HG03439 (cell line): ENCODE measurements at regions not wholly inside any gene's neighbourhood (a gene's known extent, or its start where the extent isn't known, plus 50 kb on each side); places are given as distances from the start of the nearest gene placed in this dataset.
"Not testable (repeated sequence)": the region's sequence is repeated elsewhere in the genome, so short reads cannot be mapped to it uniquely, and the experiment has no call there.

ENCODE experiments used
- ATAC-seq: cut with Tn5 transposase; IDR thresholded peaks from one replicate; pipeline ENCODE4 v1.9.1; 2021; ENCODE audit warnings: mild to moderate bottlenecking, moderate library complexity; ENCODE audit not compliant: unreplicated experiment

DNA sequence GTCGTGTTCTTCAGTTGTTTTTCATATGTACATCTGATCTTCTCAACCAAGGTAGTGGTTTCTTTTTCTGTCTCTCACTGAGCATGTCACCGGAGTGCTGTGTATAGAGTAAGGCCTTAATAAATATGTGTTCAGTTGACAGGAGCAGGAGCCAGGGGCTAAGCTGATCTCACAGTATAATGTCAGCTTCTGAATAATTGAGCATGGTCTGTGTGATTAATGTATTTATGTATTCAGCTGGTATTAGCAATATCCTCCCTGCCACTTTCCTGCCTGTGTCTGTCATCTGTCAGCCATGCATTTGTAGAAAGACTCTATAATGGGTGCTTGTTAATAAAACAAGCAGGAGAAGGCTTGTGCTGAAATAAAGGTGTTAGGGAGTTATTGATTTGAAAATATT is 198.9 kb downstream of the ADCYAP1 start:
- no peak for ATAC-seq

DNA sequence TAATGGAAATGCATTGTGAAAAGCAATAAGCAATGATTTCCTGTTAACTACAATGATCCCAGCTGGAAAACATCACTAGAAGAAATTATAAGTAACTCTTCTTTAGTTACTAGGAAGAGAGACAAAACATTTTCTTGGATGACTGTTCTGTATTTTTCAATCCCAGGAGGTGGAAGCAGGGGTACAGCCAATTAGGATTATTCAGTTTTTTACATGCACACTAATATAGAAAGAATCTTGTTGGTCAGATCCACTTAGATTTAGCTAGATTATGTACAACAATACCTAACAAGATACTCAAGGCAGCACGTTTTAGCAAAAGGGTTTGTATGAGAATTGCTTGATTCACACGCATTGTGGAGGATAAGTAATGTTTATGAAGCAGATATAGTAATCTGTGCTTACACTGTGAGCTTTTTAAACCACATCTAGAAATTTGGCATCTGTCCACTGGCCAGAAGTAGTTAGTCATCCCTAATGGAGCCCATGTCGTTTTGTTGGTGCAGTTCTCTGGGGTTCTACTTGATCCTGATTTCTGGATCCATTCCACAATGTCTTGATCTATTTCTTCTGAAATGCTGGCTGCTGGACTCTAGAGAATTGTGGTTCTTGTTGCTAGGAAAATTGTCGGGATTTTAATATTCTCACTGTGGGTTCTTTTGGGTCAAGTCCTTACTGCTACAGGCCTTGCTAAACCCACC is 199.7 kb downstream of the ADCYAP1 start:
- no peak for ATAC-seq

DNA sequence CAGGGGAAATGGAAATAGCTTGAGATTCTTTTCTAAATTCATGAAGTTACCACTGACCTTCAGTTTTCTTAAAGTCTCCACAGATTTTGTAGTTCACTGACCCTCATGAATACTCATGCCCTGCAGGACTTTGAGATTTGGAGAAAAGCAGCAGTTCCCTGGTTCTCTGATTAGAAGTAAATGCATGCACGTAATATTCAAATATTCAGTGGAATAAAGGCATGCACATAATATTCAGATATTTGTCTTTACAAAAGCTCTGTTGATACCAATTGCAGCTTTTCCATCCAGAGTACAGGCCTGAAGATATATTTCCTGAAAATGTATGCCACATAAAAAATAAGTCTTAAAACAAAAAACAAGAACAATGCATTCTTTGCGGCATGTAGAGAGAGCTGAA is 219.8 kb downstream of the ADCYAP1 start:
- no peak for ATAC-seq

DNA sequence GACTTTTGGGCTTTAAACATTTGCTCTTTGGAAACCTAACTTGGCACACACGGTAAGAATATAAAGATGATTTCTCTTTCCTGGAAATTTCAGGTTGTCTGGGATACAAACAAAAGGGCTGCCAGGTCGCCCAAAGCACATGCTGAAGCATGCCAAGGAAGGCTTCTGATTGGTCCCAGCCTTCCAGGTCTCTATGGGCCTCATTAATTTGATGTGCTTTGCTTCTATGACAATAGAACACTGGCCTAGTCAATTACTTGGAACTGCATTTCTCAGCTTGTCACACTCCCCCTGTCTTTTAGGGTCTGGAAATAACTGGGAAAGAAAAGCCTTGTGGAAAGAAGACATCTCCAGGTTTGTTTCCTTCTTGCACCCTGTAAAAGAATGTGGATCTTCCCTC is 228.9 kb downstream of the ADCYAP1 start:
- ATAC-seq, result no peak

DNA sequence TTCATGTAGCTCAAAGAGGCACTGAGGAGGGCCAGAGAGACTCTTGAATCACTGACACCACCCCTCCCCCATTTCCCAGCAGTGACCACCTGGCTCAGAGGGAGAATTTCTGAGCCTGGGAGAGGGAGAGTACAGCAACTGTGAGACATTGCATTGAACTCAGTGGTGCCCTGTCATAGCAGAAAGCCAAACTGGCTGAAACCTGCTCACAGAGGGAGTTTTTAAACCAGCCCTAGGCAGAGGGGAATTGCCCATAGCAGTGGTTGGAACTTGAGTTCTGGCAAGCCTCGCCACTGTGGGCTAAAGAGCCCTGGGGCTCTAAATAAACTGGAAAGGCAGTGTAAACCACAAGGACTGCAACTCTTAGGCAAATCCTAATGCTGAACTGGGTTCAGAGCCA is 243.1 kb downstream of the ADCYAP1 start:
- no peak for ATAC-seq

DNA sequence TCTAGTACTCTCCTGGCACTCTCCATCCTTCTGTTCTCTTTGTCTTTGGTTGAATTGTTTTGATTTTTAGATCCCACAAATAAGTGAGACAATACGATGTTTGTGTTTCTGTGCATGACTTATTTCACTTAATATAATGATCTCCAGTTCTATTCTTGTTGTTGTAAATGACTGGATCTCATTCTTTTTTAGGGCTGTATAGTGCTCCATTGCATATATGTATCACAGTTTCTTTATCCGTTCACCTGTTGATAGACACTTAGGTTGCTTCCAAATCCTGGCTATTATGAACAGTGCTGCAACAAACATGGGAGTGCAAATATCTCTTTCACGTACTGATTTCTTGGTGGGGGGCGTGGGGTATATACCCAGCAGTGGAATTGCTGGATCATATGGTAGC is 245.0 kb downstream of the ADCYAP1 start:
- no peak for ATAC-seq

DNA sequence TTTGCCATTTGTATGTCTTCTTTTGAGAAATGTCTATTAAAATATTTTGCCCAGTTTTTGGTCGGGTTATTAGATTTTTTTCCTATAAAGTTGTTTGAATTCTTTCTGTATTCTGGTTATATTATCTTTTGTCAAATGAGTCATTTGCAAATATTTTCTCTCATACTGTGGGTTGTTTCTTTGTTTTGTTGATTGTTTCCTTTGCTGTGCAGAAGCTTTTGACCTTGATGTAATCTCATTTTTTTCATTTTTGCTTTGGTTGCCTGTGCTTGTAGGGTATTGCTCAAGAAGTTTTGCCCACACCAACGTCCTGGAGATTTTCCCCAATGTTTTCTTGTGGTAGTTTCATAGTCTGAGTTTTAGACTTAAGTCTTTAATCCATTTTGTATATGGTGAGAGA is 245.7 kb downstream of the ADCYAP1 start:
- ATAC-seq, result no peak

DNA sequence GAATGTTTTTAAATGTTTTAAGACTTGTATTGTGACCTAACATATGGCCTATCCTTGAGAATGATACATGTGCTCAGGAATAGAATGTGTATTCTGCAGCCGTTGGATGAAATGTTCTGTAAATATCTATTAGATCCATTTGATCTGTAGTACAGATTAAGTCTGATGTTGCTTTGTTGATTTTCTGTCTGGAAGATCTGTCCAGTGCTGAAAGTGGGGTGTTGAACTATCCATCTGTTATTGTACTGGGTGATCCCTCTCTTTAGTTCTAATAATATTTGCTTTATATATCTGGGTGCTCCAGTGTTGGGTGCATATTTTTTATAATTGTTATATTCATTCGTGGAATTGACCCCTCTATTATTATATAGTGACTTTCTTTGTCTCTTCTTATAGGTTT is 248.3 kb downstream of the ADCYAP1 start:
- not testable (repeated sequence) for ATAC-seq

DNA sequence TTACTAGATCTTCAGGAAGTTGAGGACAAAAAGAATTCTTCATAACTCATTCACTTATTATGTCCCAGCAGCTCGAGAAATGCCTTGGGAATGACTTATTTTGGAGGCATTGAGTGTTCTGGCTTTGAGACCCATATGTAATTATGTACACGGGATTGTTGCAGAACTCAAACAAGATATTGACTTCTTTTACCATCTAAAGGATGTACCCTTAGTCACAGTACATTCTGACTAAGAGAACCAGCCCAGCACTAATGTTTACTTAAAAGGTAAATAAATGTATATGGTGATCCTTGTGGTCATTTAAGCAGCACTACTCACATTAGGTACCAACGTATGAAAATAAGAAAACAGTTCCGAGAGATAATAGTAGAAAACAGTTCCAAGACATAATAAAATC is 268.9 kb downstream of the ADCYAP1 start:
- ATAC-seq, result no peak

DNA sequence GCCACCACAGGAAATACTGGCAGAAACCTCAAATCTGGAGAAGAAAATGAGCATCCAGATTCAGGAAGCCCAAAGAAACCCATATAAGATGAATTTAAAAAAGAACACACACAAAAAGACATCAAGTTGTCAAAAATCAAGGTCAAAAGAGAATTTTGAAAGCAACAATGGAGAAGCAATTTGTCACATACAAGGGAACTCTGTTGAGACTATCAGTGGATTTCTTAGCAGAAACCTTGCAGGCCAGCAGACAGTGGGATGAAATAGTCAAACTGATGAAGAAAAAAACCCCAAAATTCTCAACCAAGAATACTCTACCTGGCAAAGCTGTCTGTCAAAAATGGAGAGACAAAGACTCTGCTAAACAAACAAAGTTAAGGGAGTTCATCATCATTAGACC is 272.6 kb downstream of the ADCYAP1 start:
- no peak for ATAC-seq

DNA sequence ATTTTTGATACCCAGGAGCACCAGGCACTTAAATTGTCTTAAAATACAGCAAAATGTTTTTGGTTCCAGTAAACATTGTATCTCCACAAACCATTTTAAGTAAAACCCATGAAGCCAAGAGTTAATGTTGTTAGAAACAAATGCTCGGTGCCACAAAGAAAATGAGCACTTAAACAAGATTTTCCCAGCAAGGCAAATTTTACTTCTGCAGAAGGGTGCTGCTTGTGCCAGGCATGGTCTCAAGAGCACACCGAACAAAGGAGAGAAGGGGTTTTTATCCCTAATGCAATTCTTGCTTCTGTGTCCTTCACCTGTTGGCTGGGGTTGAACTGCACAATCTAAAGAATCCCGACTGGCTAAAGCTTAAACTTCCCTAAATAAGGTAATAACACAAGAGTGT is 286.7 kb downstream of the ADCYAP1 start:
- ATAC-seq, result no peak

DNA sequence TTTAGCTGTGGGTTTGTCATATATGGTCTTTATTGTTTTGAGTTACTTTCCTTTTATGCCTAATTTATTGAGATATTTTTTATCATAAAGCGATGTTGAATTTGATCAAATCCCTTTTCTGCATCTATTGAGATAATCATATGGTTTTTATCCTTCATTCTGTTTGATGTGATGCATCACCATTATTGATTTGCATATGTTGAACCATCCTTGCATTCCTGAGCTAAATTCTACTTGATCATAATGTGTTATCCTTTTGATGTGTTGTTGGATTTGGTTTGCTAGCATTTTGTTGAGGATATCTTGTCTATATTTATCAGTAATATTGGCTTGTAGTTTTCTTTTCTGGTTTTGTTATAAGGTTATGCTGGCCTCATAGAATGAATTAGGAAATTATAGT is 308.5 kb downstream of the ADCYAP1 start:
- no peak for ATAC-seq

- ATAC-seq, result no peak
These were observed 318.2 kb downstream of the ADCYAP1 start for GRCh38 chr18:1222880-1223279.

GRCh38 chr18:1227025-1227424 is 322.4 kb downstream of the ADCYAP1 start:
- no peak for ATAC-seq

DNA sequence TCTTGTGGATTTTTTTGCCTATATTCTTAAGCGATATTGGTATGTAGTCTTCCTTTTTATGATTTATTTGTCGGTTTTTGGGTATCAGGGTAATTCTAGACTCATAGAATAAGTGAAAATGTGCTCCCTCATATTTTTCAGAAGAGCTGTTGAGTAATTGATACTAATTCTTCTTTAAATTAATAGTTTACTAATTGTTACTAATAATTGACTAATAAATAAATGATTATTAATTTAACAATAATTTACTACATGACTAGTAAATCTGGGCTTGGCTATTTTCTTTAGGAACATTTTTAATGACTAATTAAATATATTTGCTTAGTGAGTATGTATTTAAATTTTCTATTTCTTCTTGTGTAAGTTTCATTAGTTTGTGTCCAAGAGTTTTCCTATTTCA is 325.0 kb downstream of the ADCYAP1 start:
- ATAC-seq, result no peak

GRCh38 chr18:1232867-1233266 is 328.2 kb downstream of the ADCYAP1 start:
- no peak for ATAC-seq

DNA sequence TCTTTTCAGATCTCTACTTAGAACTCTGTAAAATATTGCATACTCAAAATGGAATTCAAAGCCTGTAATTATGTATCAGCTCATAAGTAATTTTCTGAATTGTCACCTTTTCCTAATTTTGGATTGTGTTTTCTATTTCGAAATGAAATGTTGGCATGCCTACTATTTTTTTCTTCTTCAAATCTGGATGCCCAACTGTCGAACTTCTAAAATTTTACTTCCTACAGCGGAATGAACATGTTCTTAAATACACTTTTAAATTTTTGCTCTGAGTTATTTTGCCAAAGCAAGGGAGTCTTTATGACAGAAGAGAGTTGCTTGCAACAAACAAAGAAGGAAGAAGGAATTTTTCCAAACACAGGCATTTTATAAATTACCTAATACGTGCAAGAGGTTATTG is 336.0 kb downstream of the ADCYAP1 start:
- no peak for ATAC-seq

DNA sequence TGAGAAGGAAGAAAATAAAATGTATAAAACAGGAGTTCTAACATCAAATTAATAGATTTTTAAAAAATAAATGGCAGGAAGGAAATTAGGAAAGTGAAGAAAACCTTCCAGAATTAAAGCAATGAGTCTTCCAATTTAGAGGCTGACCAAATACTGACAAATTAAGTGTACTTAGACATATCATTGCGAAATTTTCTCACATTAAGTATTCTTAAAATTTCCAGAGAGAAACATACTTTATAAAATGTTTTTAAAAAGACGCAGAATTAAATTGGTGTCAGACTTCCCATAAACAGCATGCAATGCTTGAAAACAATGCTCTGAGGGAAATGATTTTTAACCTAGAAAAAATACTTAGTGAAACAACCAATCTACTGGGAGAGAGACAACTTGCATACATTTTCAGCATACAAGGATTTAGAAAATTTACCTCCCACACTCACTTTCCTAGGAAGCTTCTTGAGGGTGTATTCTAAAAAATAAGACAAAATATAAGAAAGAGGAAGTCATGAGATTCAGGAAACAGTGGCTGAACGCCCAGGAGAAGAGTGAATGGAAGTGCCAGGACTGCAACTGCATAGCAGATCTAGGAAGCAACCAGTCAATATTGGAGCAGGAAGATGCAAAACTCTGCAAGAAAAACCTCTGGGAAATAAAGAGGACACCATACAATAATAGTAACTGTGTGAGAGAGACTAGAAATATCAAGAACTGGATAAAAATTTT is 339.9 kb downstream of the ADCYAP1 start:
- ATAC-seq, result no peak

- no peak for ATAC-seq
These were observed 342.2 kb downstream of the ADCYAP1 start for GRCh38 chr18:1246827-1247226.

GRCh38 chr18:1252534-1252933 is 347.9 kb downstream of the ADCYAP1 start:
- ATAC-seq, result no peak

- ATAC-seq, result no peak
These were observed 348.3 kb downstream of the ADCYAP1 start for GRCh38 chr18:1252936-1253335.

DNA sequence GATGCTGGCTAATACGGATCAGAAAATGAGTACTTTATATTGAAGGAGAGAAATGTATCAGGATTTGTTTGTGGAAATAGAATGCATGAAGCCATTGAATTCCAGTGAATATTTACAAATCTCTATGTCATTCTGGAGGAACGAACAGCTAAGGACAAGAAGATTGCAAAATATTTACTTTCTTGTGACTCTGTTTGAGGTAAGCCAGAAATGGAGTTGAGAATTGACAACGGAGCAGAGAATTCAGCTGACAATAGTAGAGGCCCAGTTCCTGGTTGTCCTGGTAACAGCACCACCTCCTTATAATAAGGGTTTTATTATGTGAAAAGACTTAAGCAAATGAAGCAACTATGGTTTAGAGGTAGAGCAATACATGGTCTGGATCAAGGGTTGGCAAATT is 349.2 kb downstream of the ADCYAP1 start:
- ATAC-seq, result no peak

DNA sequence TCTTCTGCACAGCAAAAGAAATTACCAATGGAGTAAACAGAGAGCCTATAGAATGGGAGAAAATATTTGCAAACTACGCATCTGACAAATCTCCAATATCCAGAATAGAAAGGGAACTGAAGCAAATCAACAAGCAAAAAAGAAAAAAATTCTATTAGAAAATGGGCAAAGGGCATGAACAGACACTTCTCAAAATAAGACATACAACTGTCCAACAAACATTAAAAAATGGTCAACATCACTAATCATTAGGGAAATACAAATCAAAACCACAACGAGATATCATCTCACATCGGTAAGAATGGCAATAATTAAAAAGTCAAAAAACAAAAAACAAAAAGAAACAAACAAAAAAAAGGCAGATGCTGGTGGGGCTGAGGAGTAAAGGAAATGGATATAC is 356.4 kb downstream of the ADCYAP1 start:
- no peak for ATAC-seq
